ENCODE measurements at regions not wholly inside any gene's neighbourhood (a gene's known extent, or its start where the extent isn't known, plus 50 kb on each side); places are given as distances from the start of the nearest gene placed in this dataset.

DNA sequence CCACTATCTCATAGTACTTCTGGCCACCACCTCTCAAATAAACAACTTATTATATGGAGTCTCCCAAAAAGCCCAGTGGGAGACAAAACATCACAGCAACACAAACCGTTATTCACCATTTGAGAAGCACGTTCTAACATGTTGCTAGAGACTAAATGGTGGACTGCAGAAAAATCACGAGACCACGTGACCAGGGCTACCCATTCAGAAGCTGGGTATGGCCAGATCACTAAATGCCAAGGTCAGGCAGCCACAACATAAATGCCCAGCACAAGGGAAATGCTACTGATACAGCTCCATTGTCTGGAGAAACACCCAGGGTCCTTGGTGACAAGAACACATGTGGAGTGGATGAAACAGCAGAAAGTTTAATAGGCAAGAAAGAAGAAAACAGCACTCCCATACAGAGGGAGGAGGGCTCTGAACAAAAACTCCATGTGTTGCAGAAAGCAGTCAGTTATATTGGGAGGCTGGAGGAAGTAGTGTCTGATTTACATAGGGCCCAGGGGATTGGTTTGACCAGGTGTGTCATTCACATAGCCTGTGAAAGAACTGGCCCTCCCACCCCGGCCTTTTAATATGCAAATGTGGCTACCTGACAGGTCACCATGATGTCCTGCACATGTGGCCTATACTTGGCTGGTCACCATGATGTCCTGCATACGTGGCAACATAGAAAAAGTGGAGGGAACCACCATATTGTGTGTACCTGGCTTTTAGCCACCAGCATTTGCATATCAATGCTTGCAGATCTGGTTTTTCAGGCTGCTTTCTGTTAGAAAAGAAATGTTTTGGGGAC lies 97.2 kb downstream of the TRIM36 start:
- CTCF ChIA-PET: no interaction called here
- TF ChIP-seq, protein P1, sequence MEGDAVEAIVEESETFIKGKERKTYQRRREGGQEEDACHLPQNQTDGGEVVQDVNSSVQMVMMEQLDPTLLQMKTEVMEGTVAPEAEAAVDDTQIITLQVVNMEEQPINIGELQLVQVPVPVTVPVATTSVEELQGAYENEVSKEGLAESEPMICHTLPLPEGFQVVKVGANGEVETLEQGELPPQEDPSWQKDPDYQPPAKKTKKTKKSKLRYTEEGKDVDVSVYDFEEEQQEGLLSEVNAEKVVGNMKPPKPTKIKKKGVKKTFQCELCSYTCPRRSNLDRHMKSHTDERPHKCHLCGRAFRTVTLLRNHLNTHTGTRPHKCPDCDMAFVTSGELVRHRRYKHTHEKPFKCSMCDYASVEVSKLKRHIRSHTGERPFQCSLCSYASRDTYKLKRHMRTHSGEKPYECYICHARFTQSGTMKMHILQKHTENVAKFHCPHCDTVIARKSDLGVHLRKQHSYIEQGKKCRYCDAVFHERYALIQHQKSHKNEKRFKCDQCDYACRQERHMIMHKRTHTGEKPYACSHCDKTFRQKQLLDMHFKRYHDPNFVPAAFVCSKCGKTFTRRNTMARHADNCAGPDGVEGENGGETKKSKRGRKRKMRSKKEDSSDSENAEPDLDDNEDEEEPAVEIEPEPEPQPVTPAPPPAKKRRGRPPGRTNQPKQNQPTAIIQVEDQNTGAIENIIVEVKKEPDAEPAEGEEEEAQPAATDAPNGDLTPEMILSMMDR (conservative IDR thresholded peaks at IDR 0.05; ENCODE audit: low read depth): no peak
- POLR2A ChIA-PET (ENCODE audit: low non-redundant PET): no interaction called here
- no peak overlapping the region for H3K27ac ChIP-seq
- no peak for DNase-seq (ENCODE audit: low spot score)

DNA sequence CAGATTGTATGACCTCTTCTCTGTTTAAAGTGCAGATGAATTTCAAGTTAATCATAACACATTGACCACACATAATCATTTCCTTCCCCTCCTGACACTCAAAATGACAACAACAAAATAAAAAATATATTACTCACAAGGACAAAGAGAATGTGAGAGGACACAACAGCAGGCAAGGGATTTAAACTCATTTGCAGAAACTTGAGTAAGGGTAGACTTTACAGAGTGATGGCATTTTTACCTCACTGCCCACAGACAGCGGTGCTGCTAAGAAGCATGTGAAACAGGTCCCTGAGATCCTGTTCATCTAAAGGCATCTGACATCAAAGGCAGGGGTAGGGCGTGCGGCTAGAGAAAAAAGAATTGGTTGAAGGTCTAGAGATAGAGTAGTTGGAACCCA lies 99.0 kb downstream of the TRIM36 start:
- POLR2A ChIA-PET (ENCODE audit: low non-redundant PET): no interaction called here
- TF ChIP-seq, protein P1 (conservative IDR thresholded peaks at IDR 0.05; ENCODE audit: low read depth): no peak
- CTCF ChIA-PET: no interaction called here

DNA sequence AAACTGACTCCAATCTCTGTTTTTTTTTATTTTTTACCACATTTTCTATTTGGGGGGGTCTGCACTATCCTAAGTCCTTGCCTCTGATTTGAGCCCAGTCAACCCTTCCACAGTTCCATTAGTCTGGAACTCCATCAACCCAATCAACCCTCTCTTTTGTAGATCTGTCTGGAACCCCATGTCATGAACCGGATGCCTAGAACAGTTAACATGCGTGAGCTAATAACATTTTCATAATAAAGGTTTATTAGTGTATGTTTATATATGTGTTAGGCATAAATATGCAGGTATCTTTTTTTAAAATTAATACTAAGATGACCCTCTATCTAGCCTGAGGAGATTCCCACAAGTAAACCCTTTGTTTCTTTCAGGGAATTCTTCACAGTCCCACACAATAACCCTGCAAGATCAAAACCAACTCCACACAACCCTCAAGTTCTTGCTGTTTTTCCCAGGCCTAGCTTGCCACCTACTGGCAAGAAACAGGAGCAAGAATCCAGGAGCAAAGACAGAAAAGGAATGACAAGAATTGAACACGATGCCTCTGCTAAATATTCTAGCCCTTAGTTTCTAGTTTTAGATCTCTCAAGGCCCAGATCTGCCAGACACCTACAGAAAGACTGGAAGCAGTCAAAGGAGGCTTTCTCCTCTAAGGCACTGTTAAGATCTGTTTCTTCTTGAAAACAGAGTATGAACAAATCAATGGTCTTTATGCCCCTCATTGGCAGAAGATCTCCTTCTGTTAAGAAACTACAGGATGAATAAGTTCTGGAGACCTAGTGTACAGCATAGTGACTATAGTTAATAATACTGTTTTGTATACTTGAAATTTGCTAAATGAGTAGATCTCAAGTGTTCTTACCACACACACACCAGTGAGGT lies 100.4 kb downstream of the TRIM36 start:
- TF ChIP-seq, protein P1 (conservative IDR thresholded peaks at IDR 0.05; ENCODE audit: low read depth): peak; percentile 36
- CTCF ChIA-PET: interaction anchor here (0.5 to 1.0 kb wide), 11 partner anchors 15 to 1825 kb away, joined by 3 to 10 read pairs (median 3); partner anchors contain the start of gene TICAM2
- DNase-seq (ENCODE audit: low spot score): peak; percentile 44
- POLR2A ChIA-PET (ENCODE audit: low non-redundant PET): no interaction called here
- H3K27ac ChIP-seq: no peak overlapping the region

More for the DNA sequence above, 99.0 kb downstream of the TRIM36 start:
- H3K27ac ChIP-seq: no peak overlapping the region
- no peak for DNase-seq (ENCODE audit: low spot score)

DNA sequence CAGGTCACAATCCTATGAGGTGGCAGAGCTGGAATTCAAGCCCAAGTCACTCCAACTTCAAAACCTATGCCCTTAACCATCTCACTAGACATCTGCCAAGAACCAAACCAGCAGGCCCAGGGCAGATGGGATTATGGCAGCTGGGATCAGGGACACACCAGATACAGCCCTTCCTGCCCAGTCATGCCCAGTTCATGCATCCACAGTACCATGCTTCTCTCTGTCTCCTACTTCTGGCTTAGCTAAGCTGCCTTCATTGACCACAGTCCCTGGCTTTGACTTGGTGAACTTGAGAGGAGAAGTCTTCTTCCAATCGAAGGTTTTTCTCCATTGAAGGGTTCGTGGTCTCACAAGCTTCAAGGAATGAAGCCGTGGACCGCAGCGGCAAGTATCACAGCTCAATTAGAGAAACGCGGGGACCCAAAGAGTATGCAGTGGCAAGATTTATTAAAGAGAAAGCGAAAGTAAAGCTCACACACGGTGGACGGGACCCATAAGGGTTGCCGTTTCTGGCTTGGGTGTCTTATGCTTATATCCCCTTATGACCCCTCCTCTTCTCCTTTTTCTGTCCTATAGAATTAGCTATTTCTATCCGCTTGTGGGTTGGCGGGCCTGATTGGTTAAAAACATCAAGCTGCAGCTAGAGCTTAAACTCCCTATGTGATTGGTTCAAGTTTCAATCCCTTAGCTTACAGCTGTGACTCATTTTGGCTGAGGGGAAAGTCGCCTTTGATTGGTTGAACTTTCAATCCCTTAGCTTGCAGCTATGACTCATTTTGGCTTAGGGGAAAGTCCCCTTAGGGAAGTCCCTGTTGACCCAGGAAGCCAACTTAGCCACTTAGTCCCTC lies 101.2 kb downstream of the TRIM36 start:
- no peak overlapping the region for H3K27ac ChIP-seq
- ChIA-PET POLR2A (ENCODE audit: low non-redundant PET) (no interaction called here), CTCF (interaction anchor here (0.5 to 0.7 kb wide), 6 partner anchors 20 to 1459 kb away, joined by 3 to 10 read pairs (median 3); partner anchors contain the start of gene TICAM2)
- TF ChIP-seq, protein P1 (conservative IDR thresholded peaks at IDR 0.05; ENCODE audit: low read depth): no peak
- DNase-seq (ENCODE audit: low spot score): peak; percentile 16

DNA sequence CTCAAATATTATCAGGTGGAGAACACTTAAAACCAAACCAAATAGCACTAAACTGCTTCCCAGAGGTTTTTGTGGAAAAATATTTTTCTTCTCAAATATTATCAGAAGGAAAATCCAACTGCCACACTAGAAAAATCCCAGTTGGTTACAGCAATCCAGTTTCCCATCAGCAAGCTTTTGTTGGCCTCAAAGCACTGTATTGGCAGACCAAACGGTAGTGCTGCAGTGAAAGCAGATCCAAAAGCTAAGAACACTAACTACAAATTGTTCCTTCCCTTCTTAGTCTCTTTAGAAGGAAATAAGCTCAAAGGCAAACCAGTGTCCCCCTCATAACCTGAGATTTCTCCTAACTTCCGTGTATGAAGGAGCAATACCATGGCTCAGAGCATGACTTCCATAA lies 105.3 kb downstream of the TRIM36 start:
- H3K27ac ChIP-seq: no peak overlapping the region
- TF ChIP-seq, protein P1 (conservative IDR thresholded peaks at IDR 0.05; ENCODE audit: low read depth): no peak
- ChIA-PET CTCF (no interaction called here), POLR2A (ENCODE audit: low non-redundant PET) (no interaction called here)
- no peak for DNase-seq (ENCODE audit: low spot score)
